GM18870 (cell line): ENCODE measurements at regions not wholly inside any gene's neighbourhood (a gene's known extent, or its start where the extent isn't known, plus 50 kb on each side); places are given as distances from the start of the nearest gene placed in this dataset.

Source experiments
- ATAC-seq: cut with Tn5 transposase; IDR thresholded peaks from one replicate; pipeline ENCODE4 v1.9.1; 2021; ENCODE audit warnings: moderate library complexity; ENCODE audit not compliant: unreplicated experiment

GRCh38 chr14:85242666-85243065 lies 287.3 kb upstream of the FLRT2 start:
- no peak for ATAC-seq

- ATAC-seq = no peak
Measured at GRCh38 chr14:85243321-85243720, 286.6 kb upstream of the FLRT2 start.

DNA sequence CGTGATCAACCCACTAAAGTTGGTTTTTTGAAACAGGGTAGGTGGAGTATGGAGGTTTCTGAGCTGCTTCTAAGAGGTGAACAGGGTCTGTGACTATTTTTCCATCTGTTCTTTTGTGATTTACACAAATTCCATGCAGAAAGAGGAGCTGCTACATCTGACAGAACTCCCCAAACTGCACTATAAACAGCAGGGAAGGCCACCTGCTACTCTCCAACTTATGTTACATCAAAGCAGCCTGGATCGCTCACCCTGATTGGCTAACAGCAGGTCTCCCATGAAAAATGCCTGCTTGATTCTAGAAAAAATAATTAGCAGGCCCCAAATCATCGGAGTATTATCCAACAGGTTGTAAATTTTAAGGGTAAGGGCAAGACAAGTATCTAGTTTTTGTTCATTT lies 282.9 kb upstream of the FLRT2 start:
- ATAC-seq = no peak

DNA sequence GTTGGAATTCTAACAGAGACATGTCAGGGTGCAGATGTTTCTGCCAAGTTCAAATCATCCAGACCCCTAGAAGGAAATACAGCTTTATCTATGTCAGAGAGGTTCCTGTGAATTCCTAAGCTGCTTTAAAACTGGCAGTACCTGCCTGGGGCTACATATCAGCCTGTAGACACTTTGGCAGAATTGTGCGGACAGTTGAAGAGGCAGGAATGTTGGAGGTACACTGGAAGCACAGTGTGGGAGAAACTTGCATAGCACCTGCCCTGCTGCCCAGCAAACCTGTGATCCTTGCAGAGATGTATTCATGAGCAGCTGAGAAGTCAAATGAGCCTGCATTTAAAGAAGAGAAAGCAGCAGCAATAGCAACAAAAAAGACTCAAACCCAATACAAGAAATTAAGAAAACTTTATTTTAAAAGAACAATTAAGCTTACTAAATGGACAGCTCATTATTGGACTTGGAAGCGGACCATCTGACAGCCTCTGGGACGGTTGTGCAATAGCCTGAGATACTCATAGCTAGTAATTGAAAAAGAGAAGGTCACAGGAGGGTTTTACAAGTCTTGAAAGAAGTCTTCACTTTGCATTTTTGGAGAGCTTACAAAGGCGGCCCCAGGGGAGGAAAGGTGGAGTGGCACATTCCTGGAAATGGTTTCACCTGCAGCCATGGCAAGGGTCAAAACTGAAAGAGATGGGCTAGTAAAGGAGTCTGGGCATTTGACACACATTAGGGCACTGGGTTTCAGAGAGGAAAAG lies 280.9 kb upstream of the FLRT2 start:
- no peak for ATAC-seq

- no peak for ATAC-seq
Measured at GRCh38 chr14:85250414-85251189, 279.3 kb upstream of the FLRT2 start.

GRCh38 chr14:85252011-85252410 lies 277.9 kb upstream of the FLRT2 start:
- ATAC-seq = no peak

GRCh38 chr14:85254711-85255110 lies 275.2 kb upstream of the FLRT2 start:
- no peak for ATAC-seq

DNA sequence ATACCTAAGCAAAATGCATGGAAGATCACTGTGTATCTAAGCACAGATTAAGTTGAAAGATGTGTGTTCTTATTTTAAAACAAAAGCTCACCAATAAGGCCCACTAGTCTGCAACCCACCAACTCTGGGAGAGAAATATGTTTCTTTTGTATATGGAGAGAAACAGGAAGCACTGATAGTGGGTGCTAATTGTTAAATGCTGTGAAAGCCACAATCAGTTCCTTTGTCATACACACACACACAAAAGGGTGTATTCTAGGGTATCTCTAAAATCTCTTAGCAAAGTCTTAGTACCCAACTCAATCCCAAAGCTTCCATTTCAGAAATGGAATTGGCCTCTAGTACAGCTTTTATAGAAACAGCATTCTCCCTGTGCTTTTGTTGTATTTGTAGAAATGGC lies 272.7 kb upstream of the FLRT2 start:
- ATAC-seq = no peak

GRCh38 chr14:85263916-85264675 lies 265.8 kb upstream of the FLRT2 start:
- ATAC-seq = no peak

DNA sequence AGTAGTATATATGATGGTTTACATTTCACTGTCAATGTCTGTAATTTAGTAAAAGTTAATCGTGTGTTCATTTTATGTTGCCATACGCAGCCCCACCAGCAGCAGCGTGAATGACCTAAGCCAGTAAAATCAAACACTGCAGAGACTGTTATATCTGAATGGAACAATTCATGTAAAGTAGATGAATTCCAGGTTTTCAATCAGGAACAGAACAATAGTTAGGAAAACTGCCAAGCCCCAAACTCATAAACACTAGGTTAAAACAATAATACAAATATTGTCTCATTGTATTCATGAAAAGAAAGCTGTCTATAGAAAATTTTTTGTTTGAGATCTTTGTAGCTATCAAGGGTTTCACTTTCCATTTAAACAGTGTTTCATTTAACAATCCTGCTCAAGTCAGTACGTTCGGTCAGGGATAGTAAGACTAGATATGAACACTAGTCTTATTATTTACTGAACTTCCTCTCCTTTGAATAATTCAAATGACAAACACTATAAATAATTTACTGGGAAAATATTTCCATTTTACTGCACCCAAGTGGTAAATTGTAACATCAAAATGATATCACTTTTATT lies 256.8 kb upstream of the FLRT2 start:
- no peak for ATAC-seq

DNA sequence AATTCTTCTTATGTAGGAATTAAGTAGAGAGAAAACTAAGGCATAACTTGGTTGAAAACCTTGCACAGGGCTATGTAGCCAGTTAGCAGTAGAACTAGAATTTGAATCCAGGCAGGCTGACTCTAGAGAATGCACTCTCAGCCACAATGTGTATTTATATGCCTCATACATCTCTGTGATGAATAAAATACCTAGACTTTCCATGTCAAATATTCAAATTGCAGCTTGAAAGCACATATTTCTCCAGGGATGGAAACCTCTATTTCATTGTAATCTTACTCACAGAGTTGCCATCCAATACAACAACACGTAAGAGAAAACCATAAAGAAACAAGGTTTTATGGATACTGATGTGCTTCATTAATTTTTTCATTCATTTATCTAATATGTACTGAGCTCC lies 256.0 kb upstream of the FLRT2 start:
- ATAC-seq = no peak

- no peak for ATAC-seq
Measured at GRCh38 chr14:85276161-85276978, 253.6 kb upstream of the FLRT2 start.

DNA sequence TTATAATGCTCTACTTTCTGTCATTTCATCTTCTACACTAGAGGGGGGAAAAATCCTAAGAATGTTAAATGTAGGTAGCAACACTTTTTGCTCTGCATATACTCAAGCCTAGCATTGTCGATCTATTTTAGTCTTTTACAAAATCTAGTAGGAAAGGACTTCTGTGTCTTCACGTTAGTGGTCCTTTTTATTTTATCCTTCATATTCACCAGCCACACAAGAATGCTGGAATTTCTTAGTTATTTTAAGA lies 253.0 kb upstream of the FLRT2 start:
- ATAC-seq = no peak

- ATAC-seq = no peak
Measured at GRCh38 chr14:85279407-85279806, 250.5 kb upstream of the FLRT2 start.

DNA sequence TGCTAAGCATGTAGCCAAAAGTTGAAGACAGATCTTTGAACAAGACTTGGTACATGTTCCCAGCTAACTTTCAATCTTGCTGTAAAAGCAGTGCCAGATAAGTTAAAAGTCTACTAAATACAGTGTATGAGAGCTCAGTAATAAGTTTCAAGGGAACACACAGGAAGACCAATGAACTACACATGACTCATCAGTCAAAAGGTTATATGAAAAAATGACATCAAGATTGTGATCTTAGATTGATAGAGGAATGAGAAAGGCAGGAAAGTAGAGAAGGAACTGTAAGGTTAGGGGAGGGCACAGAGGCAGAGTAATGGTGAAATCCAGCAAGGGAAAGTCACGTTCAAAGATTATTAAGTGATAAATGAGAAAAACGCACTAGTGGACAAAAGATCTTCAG lies 249.9 kb upstream of the FLRT2 start:
- no peak for ATAC-seq

DNA sequence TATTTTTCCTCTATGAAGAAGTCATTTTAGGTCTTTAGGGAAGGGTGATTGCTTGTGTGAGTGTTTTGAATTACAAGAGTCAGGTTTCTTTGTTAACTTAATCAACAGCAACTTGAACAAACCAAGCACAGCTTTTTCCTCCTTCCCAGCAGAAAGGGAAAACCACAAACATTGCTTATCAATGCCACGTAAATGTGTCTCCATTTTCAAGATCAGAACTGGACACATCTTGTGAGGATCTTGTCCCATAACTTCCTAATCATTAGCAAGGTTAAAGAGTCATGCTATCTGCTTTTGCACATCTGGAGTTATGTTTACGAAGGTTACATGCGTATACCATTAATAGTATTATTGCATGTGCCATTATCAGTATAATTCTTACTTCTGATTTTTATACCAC lies 248.0 kb upstream of the FLRT2 start:
- ATAC-seq = no peak

DNA sequence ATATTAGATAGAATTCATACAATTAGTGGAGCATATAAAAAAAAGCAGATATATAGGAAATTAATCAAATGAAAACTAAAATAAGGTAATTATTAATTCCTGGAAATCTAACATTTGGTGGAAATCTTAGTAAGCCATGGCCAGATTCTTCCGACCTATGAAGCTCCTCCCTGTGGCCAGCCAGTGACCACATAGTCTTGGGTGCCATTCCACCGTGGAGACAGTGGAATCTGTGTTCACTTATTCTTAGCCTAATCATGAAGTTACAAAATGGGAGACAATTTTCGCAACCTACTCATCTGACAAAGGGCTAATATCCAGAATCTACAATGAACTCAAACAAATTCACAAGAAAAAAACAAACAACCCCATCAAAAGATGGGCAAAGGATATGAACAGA lies 241.9 kb upstream of the FLRT2 start:
- no peak for ATAC-seq

DNA sequence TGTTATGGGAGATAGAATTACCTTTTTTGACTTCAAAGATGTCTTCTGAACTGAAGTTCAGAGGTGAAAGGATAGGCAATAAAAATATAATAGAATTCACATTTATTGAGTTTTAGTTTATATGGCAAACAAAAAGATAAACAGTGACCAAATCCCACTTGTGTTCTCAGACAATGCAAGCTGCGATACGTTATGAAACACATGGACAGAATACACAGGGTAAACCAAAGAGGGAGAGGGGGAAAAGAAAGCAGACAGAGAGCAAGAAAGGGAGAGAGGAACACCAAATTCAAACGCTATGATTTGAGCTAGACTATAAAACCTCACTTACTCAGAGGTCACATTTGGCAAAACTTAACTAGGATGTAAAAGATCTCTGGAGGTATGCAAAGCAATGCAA lies 238.2 kb upstream of the FLRT2 start:
- ATAC-seq = no peak

GRCh38 chr14:85293612-85294234 lies 236.2 kb upstream of the FLRT2 start:
- ATAC-seq = no peak

DNA sequence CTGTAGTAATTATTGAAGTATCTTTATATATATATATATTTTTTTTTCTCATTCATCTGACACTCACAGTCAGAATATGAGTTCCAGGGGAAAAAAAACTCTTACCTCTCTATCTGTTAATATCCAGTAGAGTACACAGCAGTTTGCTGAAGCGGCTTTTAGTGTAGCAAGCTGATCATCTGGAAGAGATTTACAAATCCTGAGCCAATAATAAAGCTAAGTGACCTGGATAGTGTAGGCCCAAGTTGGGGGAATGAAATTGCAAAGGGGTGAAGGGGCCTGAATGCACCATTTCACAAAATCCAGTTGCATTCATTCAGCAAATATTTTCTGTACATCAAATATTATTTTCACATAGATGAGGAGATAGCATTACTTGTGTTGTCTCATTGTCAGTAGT lies 234.6 kb upstream of the FLRT2 start:
- ATAC-seq = no peak
